ENCODE measurements at regions not wholly inside any gene's neighbourhood (a gene's known extent, or its start where the extent isn't known, plus 50 kb on each side); places are given as distances from the start of the nearest gene placed in this dataset.

DNA sequence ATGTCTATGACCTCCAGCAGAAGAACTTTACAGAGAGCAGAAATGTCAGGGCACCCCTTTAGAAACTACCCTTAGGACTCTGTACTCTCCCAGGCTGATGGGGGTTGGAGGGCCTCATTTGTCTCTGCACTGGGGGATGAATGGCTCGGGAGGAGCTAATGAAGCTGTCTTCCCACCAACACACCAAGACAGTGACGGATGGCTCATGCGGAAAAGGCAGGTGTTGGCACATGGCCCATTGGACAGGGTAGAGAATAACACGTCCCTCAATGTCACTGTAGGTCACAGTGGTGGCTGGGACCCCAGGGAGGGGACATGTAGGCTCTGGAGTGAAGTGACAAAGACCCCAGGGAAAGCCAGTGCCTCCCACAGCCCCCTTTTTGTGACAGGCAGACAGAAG, 64.0 kb upstream of the PCBD1 start:
- no peak overlapping the region for H3K27ac Mint-ChIP-seq (ENCODE audit: unreplicated experiment)
- no peak overlapping the region for H3K4me3 Mint-ChIP-seq (ENCODE audit: low read depth, unreplicated experiment)
- TF ChIP-seq CTCF (IDR thresholded peaks at IDR 0.05; ENCODE audit: unreplicated experiment), result no peak
- CTCF ChIA-PET, result no interaction called here
- H3K4me1 Mint-ChIP-seq (ENCODE audit: low read depth, unreplicated experiment), result no peaks in the 10 kb centered on the region
- DNase-seq, result no peak
- intact Hi-C loops (cut with micrococcal nuclease; ENCODE audit: unreplicated experiment), result no loop called here
- peaks cover 99% of the 10 kb centered on the region for H3K27me3 Mint-ChIP-seq (ENCODE audit: unreplicated experiment)
- H3K9me3 Mint-ChIP-seq (ENCODE audit: low read depth, unreplicated experiment), result no peaks in the 10 kb centered on the region
- no TSS peak for BruUV-seq (replicated peaks)
- no peaks in the 10 kb centered on the region for H3K36me3 Mint-ChIP-seq (ENCODE audit: insufficient read depth, unreplicated experiment)

DNA sequence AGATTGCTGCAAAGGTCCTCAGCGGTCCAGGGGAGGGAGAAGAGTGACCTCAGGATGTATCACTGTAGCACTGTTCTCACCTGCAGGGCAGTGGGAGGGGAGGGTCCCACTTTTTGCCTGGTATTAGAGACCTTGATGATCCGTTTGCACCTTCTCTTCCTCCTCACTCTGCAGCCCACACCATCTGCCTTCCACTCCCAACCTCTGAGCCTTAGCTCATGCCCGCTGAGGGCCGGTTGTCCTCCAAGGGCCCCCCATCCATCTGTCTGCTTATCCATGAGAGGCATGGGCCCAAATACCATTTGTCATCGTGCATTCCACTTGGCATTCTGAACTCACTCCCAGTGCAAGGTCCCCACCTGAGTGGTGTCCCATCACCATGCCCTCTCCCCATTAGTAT, 64.6 kb upstream of the PCBD1 start:
- no peak for TF ChIP-seq CTCF (IDR thresholded peaks at IDR 0.05; ENCODE audit: unreplicated experiment)
- H3K36me3 Mint-ChIP-seq (ENCODE audit: insufficient read depth, unreplicated experiment), result no peaks in the 10 kb centered on the region
- no TSS peak for BruUV-seq (replicated peaks)
- CTCF ChIA-PET, result no interaction called here
- no peak overlapping the region for H3K27ac Mint-ChIP-seq (ENCODE audit: unreplicated experiment)
- H3K9me3 Mint-ChIP-seq (ENCODE audit: low read depth, unreplicated experiment), result no peaks in the 10 kb centered on the region
- DNase-seq, result no peak
- H3K27me3 Mint-ChIP-seq (ENCODE audit: unreplicated experiment), result peaks cover 99% of the 10 kb centered on the region
- intact Hi-C loops (cut with micrococcal nuclease; ENCODE audit: unreplicated experiment), result no loop called here
- H3K4me3 Mint-ChIP-seq (ENCODE audit: low read depth, unreplicated experiment), result no peak overlapping the region
- H3K4me1 Mint-ChIP-seq (ENCODE audit: low read depth, unreplicated experiment), result no peaks in the 10 kb centered on the region

GRCh38 chr10:70954381-70955176, 66.2 kb upstream of the PCBD1 start:
- Mint-ChIP-seq H3K36me3 (ENCODE audit: insufficient read depth, unreplicated experiment) (no peaks in the 10 kb centered on the region), H3K4me1 (ENCODE audit: low read depth, unreplicated experiment) (no peaks in the 10 kb centered on the region), H3K27me3 (ENCODE audit: unreplicated experiment) (peaks cover 82% of the 10 kb centered on the region), H3K9me3 (ENCODE audit: low read depth, unreplicated experiment) (no peaks in the 10 kb centered on the region), H3K4me3 (ENCODE audit: low read depth, unreplicated experiment) (no peak overlapping the region), H3K27ac (ENCODE audit: unreplicated experiment) (no peak overlapping the region)
- CTCF ChIA-PET, result interaction anchor here (0.6 kb wide), 1 partner anchor 270 kb away, joined by 4 read pairs; no protein-coding TSS in a partner anchor
- DNase-seq, result no peak
- intact Hi-C loops (cut with micrococcal nuclease; ENCODE audit: unreplicated experiment), result no loop called here
- no TSS peak for BruUV-seq (replicated peaks)
- TF ChIP-seq CTCF (IDR thresholded peaks at IDR 0.05; ENCODE audit: unreplicated experiment), result no peak

DNA sequence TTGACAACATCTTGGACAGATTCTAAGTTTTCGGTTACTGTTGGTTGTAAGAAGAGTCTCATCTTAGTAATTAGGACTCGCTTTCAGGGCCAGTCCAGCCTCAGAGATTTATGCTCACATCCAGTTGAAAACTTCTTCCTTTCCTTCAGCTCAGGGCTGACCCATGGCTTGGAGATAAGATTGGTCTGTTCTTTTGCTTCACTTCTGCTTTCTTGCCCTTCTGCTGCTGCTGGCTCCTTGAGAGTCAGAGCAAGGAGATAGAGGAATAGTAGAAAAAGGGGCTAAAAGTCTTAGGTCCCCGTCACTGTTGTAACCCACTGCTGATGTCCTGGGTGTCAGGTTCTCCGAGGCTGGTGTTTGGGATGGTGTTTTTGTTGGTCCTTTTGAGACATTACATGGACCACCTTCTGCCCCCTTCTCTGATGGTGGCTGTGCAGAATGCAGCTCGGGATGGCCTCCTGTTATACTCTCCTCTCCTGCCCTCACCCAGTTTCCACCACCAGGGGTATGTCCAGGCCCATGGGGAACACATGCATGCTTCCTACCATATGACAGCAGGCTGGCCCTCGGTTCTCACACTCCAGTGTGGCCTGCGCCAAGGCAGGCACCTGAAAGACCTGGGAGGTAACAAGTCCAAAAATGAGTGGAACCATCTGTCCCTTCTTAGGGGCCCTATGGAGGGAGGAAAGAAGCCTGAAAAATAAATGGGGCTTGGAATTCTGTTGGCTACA, 67.8 kb upstream of the PCBD1 start:
- Mint-ChIP-seq H3K27ac (ENCODE audit: unreplicated experiment) (no peak overlapping the region), H3K27me3 (ENCODE audit: unreplicated experiment) (peaks cover 66% of the 10 kb centered on the region), H3K9me3 (ENCODE audit: low read depth, unreplicated experiment) (no peaks in the 10 kb centered on the region), H3K36me3 (ENCODE audit: insufficient read depth, unreplicated experiment) (no peaks in the 10 kb centered on the region), H3K4me3 (ENCODE audit: low read depth, unreplicated experiment) (no peak overlapping the region), H3K4me1 (ENCODE audit: low read depth, unreplicated experiment) (no peaks in the 10 kb centered on the region)
- intact Hi-C loops (cut with micrococcal nuclease; ENCODE audit: unreplicated experiment), result no loop called here
- CTCF ChIA-PET, result no interaction called here
- no TSS peak for BruUV-seq (replicated peaks)
- no peak for DNase-seq
- no peak for TF ChIP-seq CTCF (IDR thresholded peaks at IDR 0.05; ENCODE audit: unreplicated experiment)

All from Calu3 (cell line).